ENCODE measurements at regions not wholly inside any gene's neighbourhood (a gene's known extent, or its start where the extent isn't known, plus 50 kb on each side); places are given as distances from the start of the nearest gene placed in this dataset.

DNA sequence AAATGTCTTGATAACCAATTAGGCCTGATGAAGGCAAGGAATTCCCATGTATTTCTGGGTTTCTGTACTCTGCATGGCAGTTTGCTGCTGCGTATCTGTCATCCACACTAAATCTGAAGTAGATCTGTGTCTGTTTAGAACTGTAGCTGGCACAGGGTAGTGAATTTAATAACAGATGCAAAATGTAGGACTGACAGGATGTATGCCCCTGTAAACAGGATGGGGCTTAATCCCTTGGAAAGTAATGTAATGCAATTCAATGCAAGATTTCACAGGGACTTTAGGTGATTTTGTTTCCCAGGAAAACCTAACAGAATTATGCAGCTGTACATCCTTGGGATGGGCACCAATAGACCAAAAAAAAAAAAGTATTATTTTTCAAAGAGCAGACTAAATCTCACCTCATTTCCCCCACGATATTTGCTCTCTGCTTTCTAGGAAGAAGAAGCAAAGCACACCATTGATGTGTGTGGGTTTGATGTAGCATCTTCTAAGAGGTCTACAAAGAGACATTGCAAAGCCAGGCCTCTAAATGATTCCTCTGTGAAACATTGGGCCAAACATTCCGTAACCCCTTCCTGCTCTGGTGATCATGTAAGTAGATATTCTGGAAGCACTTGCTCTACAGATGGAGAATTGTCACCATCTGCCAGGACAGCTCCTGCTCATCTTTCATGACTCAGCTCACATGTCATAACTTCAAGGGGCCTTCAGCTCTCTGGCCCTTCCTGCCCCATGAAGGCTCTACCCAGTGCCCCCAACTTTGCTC is 464.3 kb upstream of the RGMA start:
- TF ChIP-seq, protein P1, sequence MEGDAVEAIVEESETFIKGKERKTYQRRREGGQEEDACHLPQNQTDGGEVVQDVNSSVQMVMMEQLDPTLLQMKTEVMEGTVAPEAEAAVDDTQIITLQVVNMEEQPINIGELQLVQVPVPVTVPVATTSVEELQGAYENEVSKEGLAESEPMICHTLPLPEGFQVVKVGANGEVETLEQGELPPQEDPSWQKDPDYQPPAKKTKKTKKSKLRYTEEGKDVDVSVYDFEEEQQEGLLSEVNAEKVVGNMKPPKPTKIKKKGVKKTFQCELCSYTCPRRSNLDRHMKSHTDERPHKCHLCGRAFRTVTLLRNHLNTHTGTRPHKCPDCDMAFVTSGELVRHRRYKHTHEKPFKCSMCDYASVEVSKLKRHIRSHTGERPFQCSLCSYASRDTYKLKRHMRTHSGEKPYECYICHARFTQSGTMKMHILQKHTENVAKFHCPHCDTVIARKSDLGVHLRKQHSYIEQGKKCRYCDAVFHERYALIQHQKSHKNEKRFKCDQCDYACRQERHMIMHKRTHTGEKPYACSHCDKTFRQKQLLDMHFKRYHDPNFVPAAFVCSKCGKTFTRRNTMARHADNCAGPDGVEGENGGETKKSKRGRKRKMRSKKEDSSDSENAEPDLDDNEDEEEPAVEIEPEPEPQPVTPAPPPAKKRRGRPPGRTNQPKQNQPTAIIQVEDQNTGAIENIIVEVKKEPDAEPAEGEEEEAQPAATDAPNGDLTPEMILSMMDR (IDR thresholded peaks at IDR 0.05; ENCODE audit: low read depth, low read length, missing control alignments): no peak
- no peak overlapping the region for H3K4me3 ChIP-seq (replicated peaks; ENCODE audit: low read depth, low read length)
- no peak for DNase-seq (ENCODE audit: extremely low read depth, low read depth)

DNA sequence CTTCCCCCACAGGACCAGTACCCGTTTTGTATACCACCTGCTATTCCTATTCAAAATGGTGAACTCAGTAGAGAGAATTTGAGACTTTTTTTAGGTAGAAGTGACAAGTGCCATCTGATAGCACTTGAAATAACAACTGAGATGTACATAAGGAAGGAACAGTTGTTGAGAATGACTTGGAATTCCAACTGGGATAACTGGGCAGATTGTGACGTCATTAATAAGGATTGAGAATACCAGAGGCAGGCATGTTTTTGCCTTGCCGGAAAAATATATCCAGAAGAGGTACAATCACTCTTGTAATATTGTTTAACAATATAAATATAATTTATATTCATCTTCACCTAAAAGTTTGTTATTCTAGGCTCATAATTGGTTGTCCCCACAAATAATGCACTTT is 454.1 kb upstream of the RGMA start:
- H3K4me3 ChIP-seq (replicated peaks; ENCODE audit: low read depth, low read length): no peak overlapping the region
- DNase-seq (ENCODE audit: extremely low read depth, low read depth): no peak
- TF ChIP-seq, protein P1 (IDR thresholded peaks at IDR 0.05; ENCODE audit: low read depth, low read length, missing control alignments): no peak

DNA sequence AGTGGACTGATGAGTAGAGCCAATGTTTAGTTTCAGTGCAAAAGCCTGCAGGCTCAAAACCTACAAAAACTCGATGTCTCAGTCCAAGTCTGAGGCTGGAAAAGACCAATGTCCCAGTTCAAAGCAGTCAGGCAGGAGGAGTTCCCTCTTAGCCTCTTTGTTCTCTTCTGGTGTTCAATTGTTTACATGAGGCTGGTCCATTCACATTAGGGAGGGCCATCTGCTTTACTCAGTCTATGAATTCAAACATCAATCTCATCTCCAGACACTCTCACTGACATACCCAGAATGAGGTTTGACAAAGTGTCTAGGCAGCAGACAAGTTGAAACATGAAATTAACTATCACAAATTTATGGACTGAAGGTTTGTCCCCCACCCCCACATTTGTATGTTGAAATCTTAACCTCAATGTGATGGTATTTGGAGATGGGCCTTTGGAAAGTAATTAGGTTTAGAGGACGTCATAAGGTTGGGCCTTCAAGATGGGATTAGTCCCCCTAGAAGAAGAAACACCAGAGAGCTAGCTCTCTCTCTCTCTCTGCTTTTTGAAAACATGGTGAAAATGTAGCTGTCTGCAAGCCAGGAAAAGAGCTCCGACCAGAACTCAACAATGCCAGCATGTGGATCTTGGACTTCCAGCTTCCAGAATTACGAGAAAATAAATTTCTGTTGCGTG is 438.5 kb upstream of the RGMA start:
- no peak overlapping the region for H3K4me3 ChIP-seq (replicated peaks; ENCODE audit: low read depth, low read length)
- TF ChIP-seq, protein P1 (IDR thresholded peaks at IDR 0.05; ENCODE audit: low read depth, low read length, missing control alignments): no peak
- DNase-seq (ENCODE audit: extremely low read depth, low read depth): no peak

DNA sequence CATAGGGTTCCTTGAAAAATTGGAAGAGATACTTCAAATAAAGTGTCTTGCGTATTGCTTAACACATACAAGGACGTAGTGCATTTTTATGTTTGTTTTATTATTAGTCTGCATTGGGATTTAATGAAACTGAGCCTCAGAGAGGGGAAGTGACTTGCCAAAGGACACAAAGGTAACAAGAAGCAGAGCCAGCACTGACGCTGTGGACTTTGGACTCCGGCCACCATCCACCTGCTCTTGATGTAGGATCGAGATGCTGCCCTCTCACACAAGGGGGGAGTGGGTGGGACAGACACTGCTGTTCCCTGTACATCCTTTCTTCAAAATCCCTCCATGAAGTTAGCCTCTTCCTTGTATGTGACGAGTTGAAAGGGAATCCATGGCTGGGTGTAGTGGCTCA is 435.4 kb upstream of the RGMA start:
- H3K4me3 ChIP-seq (replicated peaks; ENCODE audit: low read depth, low read length): no peak overlapping the region
- TF ChIP-seq, protein P1 (IDR thresholded peaks at IDR 0.05; ENCODE audit: low read depth, low read length, missing control alignments): no peak
- no peak for DNase-seq (ENCODE audit: extremely low read depth, low read depth)

DNA sequence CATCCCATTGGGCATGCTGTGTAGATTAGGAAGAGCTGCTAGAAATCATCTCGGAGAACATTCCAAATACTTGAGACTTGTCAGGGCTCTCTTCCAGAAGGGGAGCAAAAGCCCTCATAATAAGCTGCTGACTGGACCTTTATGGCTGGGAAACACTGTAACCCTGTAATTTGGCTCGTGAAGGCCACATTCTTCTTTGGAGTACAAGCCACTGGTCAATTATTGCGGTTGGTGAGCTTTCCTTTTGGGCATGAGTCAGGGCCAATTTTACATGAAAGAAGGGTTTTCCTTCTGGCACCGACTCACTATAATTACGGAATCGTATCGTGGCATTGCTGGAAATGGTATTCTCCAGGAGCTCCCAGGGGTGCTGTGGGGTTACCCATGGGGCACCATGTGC is 434.5 kb upstream of the RGMA start:
- TF ChIP-seq, protein P1 (IDR thresholded peaks at IDR 0.05; ENCODE audit: low read depth, low read length, missing control alignments): no peak
- DNase-seq (ENCODE audit: extremely low read depth, low read depth): no peak
- H3K4me3 ChIP-seq (replicated peaks; ENCODE audit: low read depth, low read length): no peak overlapping the region

DNA sequence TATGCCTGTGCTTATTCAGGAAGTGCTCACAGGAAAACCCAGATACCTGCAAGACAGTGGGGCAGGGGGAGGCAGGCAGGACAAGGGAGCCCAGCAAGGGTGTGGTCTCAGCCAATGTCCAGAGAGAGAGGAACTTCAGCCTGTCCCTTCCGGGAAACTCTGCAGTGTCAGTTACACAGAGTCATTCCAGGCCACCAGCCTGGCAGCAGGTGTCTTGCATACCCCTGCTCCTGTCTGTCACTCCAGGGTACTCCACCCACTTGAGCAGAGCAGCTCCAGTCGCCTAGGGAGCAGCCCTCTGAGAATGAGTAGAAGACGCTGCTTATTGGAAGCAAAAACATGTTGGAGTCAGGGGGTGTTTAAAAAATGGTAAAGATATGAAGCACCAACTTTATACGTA is 431.2 kb upstream of the RGMA start:
- no peak for DNase-seq (ENCODE audit: extremely low read depth, low read depth)
- no peak overlapping the region for H3K4me3 ChIP-seq (replicated peaks; ENCODE audit: low read depth, low read length)
- TF ChIP-seq, protein P1 (IDR thresholded peaks at IDR 0.05; ENCODE audit: low read depth, low read length, missing control alignments): no peak
